HCT116 (cell line): ENCODE measurements at regions not wholly inside any gene's neighbourhood (a gene's known extent, or its start where the extent isn't known, plus 50 kb on each side); places are given as distances from the start of the nearest gene placed in this dataset.

ENCODE experiments used
- ATAC-seq: fragments of 200-7000 bp; cut with Tn5 transposase; 2 replicates; pipeline ENCODE4 v1.9.1; 2020; ENCODE audit warnings: mild to moderate bottlenecking, moderate library complexity
- BruUV-seq: library from RNA; stranded (reverse); fragments of 400-500 nt; replicated peaks from 2 replicates; lab custom pipeline; 2021; lab: Mats Ljungman, UMichigan
- CTCF ChIA-PET: fragments of 300-600 bp; sonication (Branson Sonifier 250); formaldehyde crosslinking; loops from one replicate; lab custom pipeline; 2021; ENCODE audit warnings: antibody characterized with exemption; lab: Charles Lee
- POLR2A ChIA-PET: fragments of 300-600, 350-600 bp; sonication (Branson Sonifier 250); formaldehyde crosslinking; loops from one replicate; lab custom pipeline; 2021; ENCODE audit warnings: antibody characterized with exemption; lab: Charles Lee
- RAD21 ChIA-PET, 2 experiments: fragments of 300-600 bp; sonication (Branson Sonifier 250); formaldehyde crosslinking; loops; one replicate each; lab custom pipeline; 2023; ENCODE audit warnings: low total read pairs in 2 of 2; ENCODE audit not compliant: uncharacterized antibody in 2 of 2, unreplicated experiment in 2 of 2, low non-redundant PET in 1 of 2; lab: Charles Lee
- DNase-seq: peaks from one replicate; pipeline ENCODE4 v3.0.0-alpha.2; 2010; ENCODE audit warnings: low read depth, low spot score
- H2AFZ ChIP-seq: fragments of 200-600 bp; shearing (Covaris generic), sonication (generic); 2 replicates; pipeline ENCODE4 v1.6.1; 2017; ENCODE audit warnings: low read depth, mixed run types, mixed read lengths, antibody characterized with exemption, low read length; ENCODE audit not compliant: poor library complexity, severe bottlenecking
- H3K27ac ChIP-seq: 2 replicates; pipeline ENCODE4 v1.5.1; 2012; ENCODE audit warnings: low read depth, low read length
- H3K27me3 ChIP-seq: fragments of 200-600 bp; sonication (generic); 2 replicates; pipeline ENCODE4 v1.6.1; 2016; ENCODE audit warnings: mixed run types, low read length, mixed read lengths; ENCODE audit not compliant: insufficient read depth
- H3K36me3 ChIP-seq, 2 experiments: fragments of 200-500 bp in 1 of 2; fragments of 200-600 bp in 1 of 2; sonication (Bioruptor generic) in 1 of 2; sonication (generic) in 1 of 2; 2 replicates each; pipeline versions ENCODE4 v1.5.1 to v1.6.1; 2014 to 2016; ENCODE audit warnings: low read length in 2 of 2, inconsistent platforms in 1 of 2, mixed read lengths in 1 of 2, mixed run types in 1 of 2; ENCODE audit not compliant: insufficient read depth in 2 of 2, control insufficient read depth in 1 of 2
- H3K4me1 ChIP-seq, 2 experiments: fragments of 200-600 bp in 1 of 2; sonication (generic) in 1 of 2; 2 replicates each; pipeline versions ENCODE4 v1.5.1 to v1.6.1; 2012 to 2017; ENCODE audit warnings: low read length in 2 of 2, inconsistent platforms in 1 of 2, mild to moderate bottlenecking in 1 of 2, mixed read lengths in 1 of 2, mixed run types in 1 of 2, moderate library complexity in 1 of 2; ENCODE audit not compliant: insufficient read depth in 2 of 2, control insufficient read depth in 1 of 2
- H3K4me2 ChIP-seq: fragments of 200-600 bp; sonication (generic); 2 replicates; pipeline ENCODE4 v1.6.1; 2017; ENCODE audit warnings: mixed run types, low read length, mixed read lengths
- H3K4me3 ChIP-seq, 2 experiments: fragments of 200-600 bp in 1 of 2; sonication (generic) in 1 of 2; replicated peaks in 1 of 2; 2 replicates each; pipeline ENCODE4 v1.5.1; 2011 to 2016; ENCODE audit warnings: low read length in 2 of 2, control low read depth in 1 of 2, low read depth in 1 of 2, mild to moderate bottlenecking in 1 of 2, mixed read lengths in 1 of 2, mixed run types in 1 of 2
- H3K79me2 ChIP-seq: fragments of 200-600 bp; sonication (generic); 2 replicates; pipeline ENCODE4 v1.6.1; 2017; ENCODE audit warnings: mild to moderate bottlenecking, mixed run types, low read length, moderate library complexity, mixed read lengths; ENCODE audit not compliant: insufficient read depth
- H3K9ac ChIP-seq: fragments of 200-600 bp; sonication (generic); 2 replicates; pipeline ENCODE4 v1.6.1; 2016; ENCODE audit warnings: low read length, mixed read lengths
- H3K9me2 ChIP-seq: fragments of 200-600 bp; sonication (generic), shearing (Covaris generic); 2 replicates; pipeline ENCODE4 v1.6.1; 2017; ENCODE audit warnings: mixed run types, mild to moderate bottlenecking, moderate library complexity; ENCODE audit not compliant: insufficient read depth
- H3K9me3 ChIP-seq, 2 experiments: fragments of 200-500 bp in 1 of 2; fragments of 200-600 bp in 1 of 2; sonication (Bioruptor generic) in 1 of 2; sonication (generic) in 1 of 2; 2 replicates each; pipeline ENCODE4 v1.6.1; 2014 to 2017; ENCODE audit warnings: low read length in 2 of 2, mixed read lengths in 2 of 2, inconsistent platforms in 1 of 2, low read depth in 1 of 2, mild to moderate bottlenecking in 1 of 2, mixed run types in 1 of 2, moderate library complexity in 1 of 2; ENCODE audit not compliant: control insufficient read depth in 1 of 2, insufficient read depth in 1 of 2
- H4K20me1 ChIP-seq: fragments of 200-600 bp; sonication (generic), shearing (Covaris generic); 2 replicates; pipeline ENCODE4 v1.6.1; 2017; ENCODE audit warnings: mixed run types, mild to moderate bottlenecking, moderate library complexity; ENCODE audit not compliant: insufficient read depth
- CBX3 ChIP-seq: IDR thresholded peaks from 2 replicates; pipeline ENCODE4 v1.6.1; 2012; ENCODE audit warnings: low read depth
- SP1 ChIP-seq: IDR thresholded peaks from 2 replicates; pipeline ENCODE4 v1.6.1; 2012; ENCODE audit warnings: low read depth
- SRF ChIP-seq: IDR thresholded peaks from 2 replicates; pipeline ENCODE4 v1.6.1; 2012; ENCODE audit warnings: low read depth
- TCF7L2 ChIP-seq: IDR thresholded peaks from 2 replicates; pipeline ENCODE4 v1.7.0; 2011; ENCODE audit warnings: borderline replicate concordance, inconsistent platforms; ENCODE audit not compliant: insufficient read depth, insufficient read length; ENCODE audit errors: extremely low read depth
- YY1 ChIP-seq: IDR thresholded peaks from 2 replicates; pipeline ENCODE4 v1.6.1; 2011; ENCODE audit warnings: low read length, low read depth, moderate library complexity, mild to moderate bottlenecking; ENCODE audit not compliant: insufficient replicate concordance; ENCODE audit errors: extremely low read depth
- intact Hi-C: fragments of 100-400 bp; cut with micrococcal nuclease; formaldehyde crosslinking; loops from 2 replicates; pipeline ENCODE4 v1.10.0; 2022
- TF ChIP-seq, protein P1 (sequence below): IDR thresholded peaks from 2 replicates; pipeline ENCODE4 v1.6.1; 2012
- TF ChIP-seq, protein P2 (sequence below): IDR thresholded peaks from 2 replicates; pipeline ENCODE4 v1.6.1; 2012; ENCODE audit warnings: low read depth

DNA sequence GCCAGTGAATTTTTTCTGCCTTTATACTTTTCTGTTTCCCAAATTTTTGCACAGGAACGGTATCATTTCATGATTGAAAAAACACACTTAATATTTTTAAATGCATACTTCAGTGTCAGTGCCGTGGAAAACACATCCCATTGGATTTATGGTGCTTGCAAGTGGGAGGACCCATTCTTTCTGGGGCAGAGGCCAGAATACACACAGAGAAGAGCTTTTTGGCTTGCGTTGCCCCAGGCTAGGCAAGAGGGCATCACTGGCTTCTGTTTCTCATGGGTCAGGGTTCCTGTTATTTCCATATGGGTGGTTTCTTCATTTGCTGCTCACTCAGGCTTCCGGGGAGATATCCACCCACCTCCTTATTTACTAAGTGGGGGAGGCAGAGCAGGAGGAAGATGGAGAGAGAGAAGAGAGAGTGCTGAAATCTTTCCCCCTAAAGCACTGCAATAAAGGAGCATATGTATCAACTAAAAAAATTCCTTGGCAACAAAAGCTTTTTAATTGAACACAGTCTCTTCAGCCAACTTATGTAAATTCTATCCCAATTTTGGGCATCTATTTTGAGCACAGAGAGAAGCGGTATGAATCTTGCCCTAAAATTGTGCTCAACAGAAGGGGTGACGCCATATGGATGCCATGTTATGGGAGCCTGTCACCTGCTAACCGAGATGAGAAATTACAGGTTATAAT, 66.0 kb upstream of the KIRREL3 start:
- ChIA-PET RAD21 (no interaction called here), CTCF (no interaction called here), POLR2A (no interaction called here)
- Histone ChIP-seq H3K27ac (no peak overlapping the region), H3K4me2 (no peak overlapping the region), H3K79me2 (no peaks in the 10 kb centered on the region), H3K9ac (no peak overlapping the region), H3K4me1 (no peaks in the 10 kb centered on the region), H3K36me3 (no peaks in the 10 kb centered on the region), H3K27me3 (no peaks in the 10 kb centered on the region), H3K9me3 (peaks cover 0 to 3% of the 10 kb centered on the region in 2 experiments; a peak in 1 of 4 replicates), H4K20me1 (no peaks in the 10 kb centered on the region), H3K4me3 (no peak overlapping the region), H2AFZ (no peak overlapping the region), H3K9me2 (no peaks in the 10 kb centered on the region)
- no peak for ATAC-seq
- no TSS peak for BruUV-seq
- intact Hi-C loops: no loop called here
- TF ChIP-seq, protein P1, sequence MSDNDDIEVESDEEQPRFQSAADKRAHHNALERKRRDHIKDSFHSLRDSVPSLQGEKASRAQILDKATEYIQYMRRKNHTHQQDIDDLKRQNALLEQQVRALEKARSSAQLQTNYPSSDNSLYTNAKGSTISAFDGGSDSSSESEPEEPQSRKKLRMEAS: no peak
- no peak for DNase-seq

DNA sequence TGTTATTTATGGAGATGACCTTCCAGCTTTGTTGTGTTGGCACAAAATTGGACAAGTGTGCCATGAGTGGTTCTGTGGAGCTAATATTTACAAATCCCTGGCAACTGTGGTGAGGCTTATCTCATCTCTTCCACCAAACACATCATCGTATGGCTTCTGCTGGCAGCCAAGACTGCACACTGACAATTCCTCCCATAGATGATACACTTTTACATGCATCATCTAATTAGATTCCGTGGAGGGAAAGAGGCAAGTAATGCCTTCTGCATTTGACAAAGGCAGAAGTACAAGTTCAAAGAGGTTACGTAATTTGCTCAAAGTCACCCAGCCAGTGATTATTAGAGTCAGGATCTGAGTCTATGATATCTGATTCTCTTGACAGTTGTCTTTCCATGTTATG, 62.7 kb upstream of the KIRREL3 start:
- H3K9me2 ChIP-seq: no peaks in the 10 kb centered on the region
- POLR2A ChIA-PET: no interaction called here
- H3K27ac ChIP-seq: no peak overlapping the region
- no peak for ATAC-seq
- H3K79me2 ChIP-seq: no peaks in the 10 kb centered on the region
- no peak overlapping the region for H2AFZ ChIP-seq
- DNase-seq: no peak
- no peaks in the 10 kb centered on the region for H4K20me1 ChIP-seq
- TF ChIP-seq SRF (no peak), TCF7L2 (no peak), SP1 (no peak), YY1 (no peak), CBX3 (no peak)
- TF ChIP-seq, protein P2, sequence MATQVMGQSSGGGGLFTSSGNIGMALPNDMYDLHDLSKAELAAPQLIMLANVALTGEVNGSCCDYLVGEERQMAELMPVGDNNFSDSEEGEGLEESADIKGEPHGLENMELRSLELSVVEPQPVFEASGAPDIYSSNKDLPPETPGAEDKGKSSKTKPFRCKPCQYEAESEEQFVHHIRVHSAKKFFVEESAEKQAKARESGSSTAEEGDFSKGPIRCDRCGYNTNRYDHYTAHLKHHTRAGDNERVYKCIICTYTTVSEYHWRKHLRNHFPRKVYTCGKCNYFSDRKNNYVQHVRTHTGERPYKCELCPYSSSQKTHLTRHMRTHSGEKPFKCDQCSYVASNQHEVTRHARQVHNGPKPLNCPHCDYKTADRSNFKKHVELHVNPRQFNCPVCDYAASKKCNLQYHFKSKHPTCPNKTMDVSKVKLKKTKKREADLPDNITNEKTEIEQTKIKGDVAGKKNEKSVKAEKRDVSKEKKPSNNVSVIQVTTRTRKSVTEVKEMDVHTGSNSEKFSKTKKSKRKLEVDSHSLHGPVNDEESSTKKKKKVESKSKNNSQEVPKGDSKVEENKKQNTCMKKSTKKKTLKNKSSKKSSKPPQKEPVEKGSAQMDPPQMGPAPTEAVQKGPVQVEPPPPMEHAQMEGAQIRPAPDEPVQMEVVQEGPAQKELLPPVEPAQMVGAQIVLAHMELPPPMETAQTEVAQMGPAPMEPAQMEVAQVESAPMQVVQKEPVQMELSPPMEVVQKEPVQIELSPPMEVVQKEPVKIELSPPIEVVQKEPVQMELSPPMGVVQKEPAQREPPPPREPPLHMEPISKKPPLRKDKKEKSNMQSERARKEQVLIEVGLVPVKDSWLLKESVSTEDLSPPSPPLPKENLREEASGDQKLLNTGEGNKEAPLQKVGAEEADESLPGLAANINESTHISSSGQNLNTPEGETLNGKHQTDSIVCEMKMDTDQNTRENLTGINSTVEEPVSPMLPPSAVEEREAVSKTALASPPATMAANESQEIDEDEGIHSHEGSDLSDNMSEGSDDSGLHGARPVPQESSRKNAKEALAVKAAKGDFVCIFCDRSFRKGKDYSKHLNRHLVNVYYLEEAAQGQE: no peak
- intact Hi-C loops: no loop called here
- CTCF ChIA-PET: no interaction called here
- peaks cover 0 to 2% of the 10 kb centered on the region in 2 experiments; a peak in 1 of 4 replicates for H3K9me3 ChIP-seq
- H3K9ac ChIP-seq: no peak overlapping the region
- RAD21 ChIA-PET: no interaction called here
- H3K27me3 ChIP-seq: no peaks in the 10 kb centered on the region
- BruUV-seq: no TSS peak
- H3K4me2 ChIP-seq: no peak overlapping the region
- H3K36me3 ChIP-seq: no peaks in the 10 kb centered on the region
- no peak overlapping the region for H3K4me3 ChIP-seq
- H3K4me1 ChIP-seq: no peaks in the 10 kb centered on the region
